CD14-positive monocyte (primary cell): ENCODE measurements at regions not wholly inside any gene's neighbourhood (a gene's known extent, or its start where the extent isn't known, plus 50 kb on each side); places are given as distances from the start of the nearest gene placed in this dataset.

Experiments
- DNase-seq, 3 donors: peaks; one replicate each; pipeline ENCODE4 v3.0.0-alpha.2; 2011 to 2022
- H2AFZ ChIP-seq: 2 replicates; pipeline ENCODE4 v1.6.0; 2012; ENCODE audit warnings: mild to moderate bottlenecking, low read depth, low read length, inconsistent platforms; ENCODE audit not compliant: insufficient read depth, poor library complexity, severe bottlenecking
- H3K27ac ChIP-seq, 2 donors: 1 replicate in 1 of 2; 2 replicates in 1 of 2; pipeline ENCODE4 v1.5.1; 2012 to 2013; ENCODE audit warnings: low read length in 2 of 2, control low read depth in 1 of 2, inconsistent platforms in 1 of 2, low read depth in 1 of 2, mild to moderate bottlenecking in 1 of 2
- H3K27me3 ChIP-seq, 2 donors: one replicate each; pipeline versions ENCODE4 v1.6.0 to v1.6.1; 2011 to 2013; ENCODE audit warnings: low read length in 2 of 2; ENCODE audit not compliant: control insufficient read depth in 2 of 2, insufficient read depth in 2 of 2
- H3K36me3 ChIP-seq, 2 donors: replicated peaks in 1 of 2; 1 replicate in 1 of 2; 2 replicates in 1 of 2; pipeline versions ENCODE4 v1.5.1 to v1.6.1; 2012 to 2013; ENCODE audit warnings: low read length in 2 of 2, control low read depth in 1 of 2, inconsistent platforms in 1 of 2, mild to moderate bottlenecking in 1 of 2; ENCODE audit not compliant: insufficient read depth in 2 of 2, control insufficient read depth in 1 of 2
- H3K4me1 ChIP-seq, 2 donors: 1 replicate in 1 of 2; 2 replicates in 1 of 2; pipeline versions ENCODE4 v1.5.1 to v1.6.1; 2012 to 2013; ENCODE audit warnings: low read length in 2 of 2, control low read depth in 1 of 2, inconsistent platforms in 1 of 2, mild to moderate bottlenecking in 1 of 2, moderate library complexity in 1 of 2; ENCODE audit not compliant: insufficient read depth in 2 of 2, control insufficient read depth in 1 of 2
- H3K4me2 ChIP-seq: replicated peaks from 2 replicates; pipeline ENCODE3; 2012; ENCODE audit warnings: low read length, moderate library complexity, mild to moderate bottlenecking; ENCODE audit not compliant: poor library complexity, severe bottlenecking; ENCODE audit errors: extremely low read depth
- H3K4me3 ChIP-seq, 3 experiments: fragments of 200-600 bp in 1 of 3; sonication (generic) in 1 of 3; replicated peaks in 1 of 3; 1 replicate in 2 of 3; 2 replicates in 1 of 3; pipeline ENCODE4 v1.5.1; 2011 to 2013; ENCODE audit warnings: low read length in 3 of 3, mild to moderate bottlenecking in 3 of 3, control low read depth in 2 of 3, low read depth in 2 of 3, inconsistent platforms in 1 of 3, moderate library complexity in 1 of 3
- H3K79me2 ChIP-seq: 2 replicates; pipeline ENCODE4 v1.6.0; 2012; ENCODE audit warnings: mild to moderate bottlenecking, control low read depth, inconsistent platforms, low read length, moderate library complexity; ENCODE audit not compliant: insufficient read depth
- H3K9ac ChIP-seq: 2 replicates; pipeline ENCODE4 v1.6.0; 2017; ENCODE audit warnings: low read length, mild to moderate bottlenecking; ENCODE audit not compliant: insufficient read depth, poor library complexity, severe bottlenecking
- H3K9me3 ChIP-seq, 2 donors: replicated peaks in 1 of 2; 1 replicate in 1 of 2; 2 replicates in 1 of 2; pipeline versions ENCODE4 v1.5.1 to v1.6.1; 2012 to 2013; ENCODE audit warnings: low read length in 2 of 2, control low read depth in 1 of 2; ENCODE audit not compliant: control insufficient read depth in 1 of 2, insufficient read depth in 1 of 2
- H4K20me1 ChIP-seq: 2 replicates; pipeline ENCODE4 v1.6.0; 2012; ENCODE audit warnings: mild to moderate bottlenecking, low read length, control low read depth, moderate library complexity; ENCODE audit not compliant: insufficient read depth
- H3K27ac Mint-ChIP-seq, 7 donors: one replicate each; pipeline ENCODE4 v1.8.0; 2020; ENCODE audit warnings: mild to moderate bottlenecking in 7 of 7, mixed read lengths in 7 of 7, moderate library complexity in 6 of 7, inconsistent platforms in 2 of 7
- H3K27me3 Mint-ChIP-seq, 3 donors: one replicate each; pipeline ENCODE4 v1.8.0; 2021 to 2022; ENCODE audit warnings: low read depth in 3 of 3, mild to moderate bottlenecking in 3 of 3, mixed read lengths in 3 of 3, moderate library complexity in 3 of 3, inconsistent platforms in 1 of 3
- H3K36me3 Mint-ChIP-seq, 2 donors: one replicate each; pipeline ENCODE4 v1.8.0; 2020; ENCODE audit warnings: mixed read lengths in 2 of 2, inconsistent platforms in 1 of 2, mild to moderate bottlenecking in 1 of 2
- H3K4me1 Mint-ChIP-seq: one replicate; pipeline ENCODE4 v1.8.0; 2020; ENCODE audit warnings: mild to moderate bottlenecking, mixed read lengths
- H3K4me3 Mint-ChIP-seq, 2 donors: one replicate each; pipeline ENCODE4 v1.8.0; 2020; ENCODE audit warnings: mild to moderate bottlenecking in 2 of 2, mixed read lengths in 2 of 2, moderate library complexity in 1 of 2
- H3K9me3 Mint-ChIP-seq, 7 donors: one replicate each; pipeline ENCODE4 v1.8.0; 2020 to 2022; ENCODE audit warnings: mixed read lengths in 7 of 7, mild to moderate bottlenecking in 6 of 7, moderate library complexity in 6 of 7, inconsistent platforms in 2 of 7
- CTCF ChIP-seq: fragments of 200-600 bp; IDR thresholded peaks from one replicate; pipeline ENCODE4 v1.8.0; 2022; ENCODE audit warnings: antibody characterized with exemption, mild to moderate bottlenecking
- WGBS: methylation state at CpG from one replicate; pipeline ENCODE4 v1.1.5; 2013; ENCODE audit warnings: missing lambda C conversion rate; ENCODE audit not compliant: insufficient coverage; 5-methylcytosine and 5-hydroxymethylcytosine counted together
- intact Hi-C, 2 donors: fragments of 100-400 bp; cut with micrococcal nuclease; formaldehyde crosslinking; loops; one replicate each; pipeline versions ENCODE4 v1.15.0 to v1.15.1; 2023

GRCh38 chr6:94254689-94255088, 835.3 kb upstream of the EPHA7 start:
- TF ChIP-seq CTCF = no peak
- no CpG with 5 or more reads among the region's 1 CpG for WGBS

GRCh38 chr6:94251878-94252277, 832.5 kb upstream of the EPHA7 start:
- H3K4me3 Mint-ChIP-seq = no peak overlapping the region

More at GRCh38 chr6:94254689-94255088, 835.3 kb upstream of the EPHA7 start:
- H3K36me3 ChIP-seq = no peaks in the 10 kb centered on the region
- intact Hi-C loops = no loop called here
- DNase-seq = no peak
- H3K9ac ChIP-seq = no peak overlapping the region
- H2AFZ ChIP-seq = no peak overlapping the region
- H3K9me3 ChIP-seq = no peaks in the 10 kb centered on the region
- no peak overlapping the region for H3K4me2 ChIP-seq
- H3K9me3 Mint-ChIP-seq = no peaks in the 10 kb centered on the region
- peaks cover 0 to 2% (median 0%) of the 10 kb centered on the region in 3 donors for H3K27me3 Mint-ChIP-seq
- no peaks in the 10 kb centered on the region for H3K79me2 ChIP-seq
- H3K36me3 Mint-ChIP-seq = no peaks in the 10 kb centered on the region
- H3K27ac Mint-ChIP-seq = no peak overlapping the region
- no peak overlapping the region for H3K4me3 Mint-ChIP-seq
- no peak overlapping the region for H3K27ac ChIP-seq
- no peaks in the 10 kb centered on the region for H3K4me1 Mint-ChIP-seq
- H4K20me1 ChIP-seq = no peaks in the 10 kb centered on the region
- H3K27me3 ChIP-seq = no peaks in the 10 kb centered on the region
- no peak overlapping the region for H3K4me3 ChIP-seq
- no peaks in the 10 kb centered on the region for H3K4me1 ChIP-seq

More at GRCh38 chr6:94251878-94252277, 832.5 kb upstream of the EPHA7 start:
- Histone ChIP-seq H4K20me1 (no peaks in the 10 kb centered on the region), H3K9ac (no peak overlapping the region), H2AFZ (no peak overlapping the region), H3K9me3 (no peaks in the 10 kb centered on the region), H3K4me2 (no peak overlapping the region), H3K4me1 (no peaks in the 10 kb centered on the region), H3K27ac (no peak overlapping the region), H3K36me3 (no peaks in the 10 kb centered on the region), H3K79me2 (no peaks in the 10 kb centered on the region), H3K4me3 (no peak overlapping the region), H3K27me3 (no peaks in the 10 kb centered on the region)
- Mint-ChIP-seq H3K27me3 (no peaks in the 10 kb centered on the region), H3K27ac (no peak overlapping the region), H3K4me1 (no peaks in the 10 kb centered on the region), H3K9me3 (no peaks in the 10 kb centered on the region), H3K36me3 (no peaks in the 10 kb centered on the region)
- intact Hi-C loops = no loop called here
- DNase-seq = no peak
- TF ChIP-seq CTCF = no peak
